ENCODE measurements at regions not wholly inside any gene's neighbourhood (a gene's known extent, or its start where the extent isn't known, plus 50 kb on each side); places are given as distances from the start of the nearest gene placed in this dataset.

DNA sequence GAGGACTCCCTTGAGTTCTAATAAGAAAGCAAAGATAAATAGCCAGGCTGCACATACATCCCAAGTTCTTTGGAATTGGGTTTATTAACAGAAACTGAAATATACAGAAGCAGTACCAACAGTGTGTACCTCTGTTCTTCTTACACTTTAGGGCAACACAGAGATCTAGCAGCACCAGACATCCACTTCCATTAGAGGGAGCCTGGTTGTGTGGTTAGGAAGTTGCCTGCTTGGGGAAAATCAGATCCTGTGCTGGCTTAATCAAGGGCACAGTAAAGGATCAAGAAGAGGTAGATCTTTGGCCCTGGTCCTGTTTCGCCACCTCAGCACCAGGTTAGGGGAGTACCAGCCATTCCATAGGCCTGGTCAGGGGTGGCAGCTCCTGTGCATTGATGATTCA lies 231.1 kb upstream of the ARHGAP24 start:
- CTCF ChIA-PET (ENCODE audit: low intra/inter-chr PET ratio): no interaction called here
- H2AFZ ChIP-seq (ENCODE audit: low read depth, low read length): no peak overlapping the region
- 0% methylated on average over 1 of the region's 1 CpG for WGBS (ENCODE audit: insufficient coverage, low coverage, missing lambda C conversion rate)
- H3K4me2 ChIP-seq (ENCODE audit: insufficient read depth, low read length): no peak overlapping the region
- H3K27ac ChIP-seq (ENCODE audit: extremely low read depth, low read depth, low read length): no peak overlapping the region
- intact Hi-C loops (cut with micrococcal nuclease): no loop called here
- in situ Hi-C loops (cut with MboI): no loop called here
- H3K79me2 ChIP-seq (ENCODE audit: control insufficient read depth, insufficient read depth, low read length): no peaks in the 10 kb centered on the region
- TF ChIP-seq ZNF41 (CRISPR knock-in tag; conservative IDR thresholded peaks at IDR 0.05): no peak
- TF ChIP-seq CC2D1A (IDR thresholded peaks at IDR 0.05): no peak
- TF ChIP-seq GABPB1 (CRISPR knock-in tag; IDR thresholded peaks at IDR 0.05): no peak
- no peak for TF ChIP-seq TEAD2 (tag; IDR thresholded peaks at IDR 0.05)
- no peak for TF ChIP-seq FOXJ2 (tag; IDR thresholded peaks at IDR 0.05)
- no peak for TF ChIP-seq TAF7 (tag; IDR thresholded peaks at IDR 0.05)
- TF ChIP-seq GATA2 (CRISPR knock-in tag; IDR thresholded peaks at IDR 0.05): no peak
- TF ChIP-seq GTF2E2 (tag; IDR thresholded peaks at IDR 0.05): no peak
- no peak for TF ChIP-seq CHCHD3 (CRISPR knock-in tag; IDR thresholded peaks at IDR 0.05)
- no peak for TF ChIP-seq EZH2 (IDR thresholded peaks at IDR 0.05; ENCODE audit: borderline replicate concordance, low read depth, low read length)
- TF ChIP-seq, protein P1, sequence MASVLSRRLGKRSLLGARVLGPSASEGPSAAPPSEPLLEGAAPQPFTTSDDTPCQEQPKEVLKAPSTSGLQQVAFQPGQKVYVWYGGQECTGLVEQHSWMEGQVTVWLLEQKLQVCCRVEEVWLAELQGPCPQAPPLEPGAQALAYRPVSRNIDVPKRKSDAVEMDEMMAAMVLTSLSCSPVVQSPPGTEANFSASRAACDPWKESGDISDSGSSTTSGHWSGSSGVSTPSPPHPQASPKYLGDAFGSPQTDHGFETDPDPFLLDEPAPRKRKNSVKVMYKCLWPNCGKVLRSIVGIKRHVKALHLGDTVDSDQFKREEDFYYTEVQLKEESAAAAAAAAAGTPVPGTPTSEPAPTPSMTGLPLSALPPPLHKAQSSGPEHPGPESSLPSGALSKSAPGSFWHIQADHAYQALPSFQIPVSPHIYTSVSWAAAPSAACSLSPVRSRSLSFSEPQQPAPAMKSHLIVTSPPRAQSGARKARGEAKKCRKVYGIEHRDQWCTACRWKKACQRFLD (CRISPR knock-in tag; IDR thresholded peaks at IDR 0.05): no peak
- DNase-seq (ENCODE audit: extremely low read depth in 1 of 4, low spot score in 3 of 4) (no peak), FAIRE-seq (no peak), ATAC-seq (no peak)
- no peaks in the 10 kb centered on the region for H3K36me3 ChIP-seq (ENCODE audit: control insufficient read depth, insufficient read depth, low read length)
- no peak overlapping the region for H3K4me3 ChIP-seq
- no peak overlapping the region for H3K9ac ChIP-seq (ENCODE audit: insufficient read depth in 1 of 2, low read depth in 2 of 2, low read length in 2 of 2)
- POLR2A ChIA-PET: interaction anchor here (0.7 kb wide), 1 partner anchor 16 kb away, joined by 3 read pairs; no protein-coding TSS in a partner anchor
- H3K9me3 ChIP-seq (replicated peaks; ENCODE audit: control insufficient read depth, insufficient read depth, low read depth, low read length): no peaks in the 10 kb centered on the region
- H3K9me1 ChIP-seq (ENCODE audit: control insufficient read depth, insufficient read depth, low read length): no peaks in the 10 kb centered on the region
- H3K4me1 ChIP-seq (replicated peaks in 1 of 2; ENCODE audit: control insufficient read depth in 2 of 2, insufficient read depth in 2 of 2, low read length in 2 of 2): no peaks in the 10 kb centered on the region
- no peaks in the 10 kb centered on the region for H4K20me1 ChIP-seq (replicated peaks; ENCODE audit: control insufficient read depth, insufficient read depth, low read length)
- BruUV-seq (replicated peaks): no TSS peak
- no peaks in the 10 kb centered on the region for H3K27me3 ChIP-seq (ENCODE audit: control insufficient read depth in 2 of 2, insufficient read depth in 2 of 2, low read length in 2 of 2)

Measured in K562 (cell line).